ENCODE measurements at regions not wholly inside any gene's neighbourhood (a gene's known extent, or its start where the extent isn't known, plus 50 kb on each side); places are given as distances from the start of the nearest gene placed in this dataset.

- no peak overlapping the region for H3K4me3 ChIP-seq (replicated peaks; ENCODE audit: low read depth, low read length)
- TF ChIP-seq CTCF (IDR thresholded peaks at IDR 0.05; ENCODE audit: low read length, missing control alignments) = no peak
Observed at GRCh38 chr13:22375151-22375550, 704.3 kb downstream of the FGF9 start.

GRCh38 chr13:22387899-22388298, 717.0 kb downstream of the FGF9 start:
- DNase-seq (ENCODE audit: low read depth) = no peak
- H3K4me3 ChIP-seq (replicated peaks; ENCODE audit: low read depth, low read length) = no peak overlapping the region
- TF ChIP-seq CTCF (IDR thresholded peaks at IDR 0.05; ENCODE audit: low read length, missing control alignments) = no peak

More at GRCh38 chr13:22375151-22375550, 704.3 kb downstream of the FGF9 start:
- DNase-seq (ENCODE audit: low read depth) = no peak

GRCh38 chr13:22399801-22400420, 729.0 kb downstream of the FGF9 start:
- no peak for DNase-seq (ENCODE audit: low read depth)
- no peak overlapping the region for H3K4me3 ChIP-seq (replicated peaks; ENCODE audit: low read depth, low read length)
- no peak for TF ChIP-seq CTCF (IDR thresholded peaks at IDR 0.05; ENCODE audit: low read length, missing control alignments)

- no peak for TF ChIP-seq CTCF (IDR thresholded peaks at IDR 0.05; ENCODE audit: low read length, missing control alignments)
- DNase-seq (ENCODE audit: low read depth) = no peak
- H3K4me3 ChIP-seq (replicated peaks; ENCODE audit: low read depth, low read length) = no peak overlapping the region
Observed at GRCh38 chr13:22402682-22403081, 731.8 kb downstream of the FGF9 start.

- TF ChIP-seq CTCF (IDR thresholded peaks at IDR 0.05; ENCODE audit: low read length, missing control alignments) = no peak
- no peak for DNase-seq (ENCODE audit: low read depth)
- no peak overlapping the region for H3K4me3 ChIP-seq (replicated peaks; ENCODE audit: low read depth, low read length)
Observed at GRCh38 chr13:22403144-22403543, 732.3 kb downstream of the FGF9 start.

- no peak for TF ChIP-seq CTCF (IDR thresholded peaks at IDR 0.05; ENCODE audit: low read length, missing control alignments)
- H3K4me3 ChIP-seq (replicated peaks; ENCODE audit: low read depth, low read length) = no peak overlapping the region
- DNase-seq (ENCODE audit: low read depth) = no peak
Observed at GRCh38 chr13:22405891-22406290, 735.0 kb downstream of the FGF9 start.

- H3K4me3 ChIP-seq (replicated peaks; ENCODE audit: low read depth, low read length) = no peak overlapping the region
- no peak for DNase-seq (ENCODE audit: low read depth)
- no peak for TF ChIP-seq CTCF (IDR thresholded peaks at IDR 0.05; ENCODE audit: low read length, missing control alignments)
Observed at GRCh38 chr13:22412452-22412851, 741.6 kb downstream of the FGF9 start.
